ENCODE measurements at regions not wholly inside any gene's neighbourhood (a gene's known extent, or its start where the extent isn't known, plus 50 kb on each side); places are given as distances from the start of the nearest gene placed in this dataset.

DNA sequence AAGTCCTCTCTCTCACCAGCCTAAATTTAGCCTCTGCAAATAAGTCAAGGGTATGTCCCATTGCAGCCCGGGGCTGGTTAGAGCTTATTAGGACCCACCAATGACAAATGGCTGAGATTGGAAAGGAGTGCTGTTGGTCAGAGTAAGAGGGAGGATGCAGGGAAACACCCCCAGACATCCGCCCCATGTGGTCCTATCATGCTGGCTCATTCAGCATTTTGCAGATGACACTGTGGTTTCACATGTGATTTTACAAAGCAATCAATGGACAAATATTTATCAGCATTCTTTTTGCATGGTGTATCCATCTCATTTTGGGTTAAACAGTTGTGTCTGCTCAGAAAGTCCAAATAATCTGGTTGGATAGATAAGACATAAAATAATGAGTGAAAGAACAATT is 152.2 kb upstream of the EXOC2 start:
- Histone ChIP-seq H3K27me3 (no peaks in the 10 kb centered on the region), H3K36me3 (no peaks in the 10 kb centered on the region), H3K4me1 (peaks cover 0 to 12% (median 0%) of the 10 kb centered on the region in 3 donors), H3K27ac (no peak overlapping the region), H3K9me3 (no peaks in the 10 kb centered on the region), H3K4me3 (no peak overlapping the region)
- no peak for TF ChIP-seq POLR2A (IDR thresholded peaks at IDR 0.05)
- TF ChIP-seq EP300 (IDR thresholded peaks at IDR 0.05): no peak
- TF ChIP-seq, protein P1, sequence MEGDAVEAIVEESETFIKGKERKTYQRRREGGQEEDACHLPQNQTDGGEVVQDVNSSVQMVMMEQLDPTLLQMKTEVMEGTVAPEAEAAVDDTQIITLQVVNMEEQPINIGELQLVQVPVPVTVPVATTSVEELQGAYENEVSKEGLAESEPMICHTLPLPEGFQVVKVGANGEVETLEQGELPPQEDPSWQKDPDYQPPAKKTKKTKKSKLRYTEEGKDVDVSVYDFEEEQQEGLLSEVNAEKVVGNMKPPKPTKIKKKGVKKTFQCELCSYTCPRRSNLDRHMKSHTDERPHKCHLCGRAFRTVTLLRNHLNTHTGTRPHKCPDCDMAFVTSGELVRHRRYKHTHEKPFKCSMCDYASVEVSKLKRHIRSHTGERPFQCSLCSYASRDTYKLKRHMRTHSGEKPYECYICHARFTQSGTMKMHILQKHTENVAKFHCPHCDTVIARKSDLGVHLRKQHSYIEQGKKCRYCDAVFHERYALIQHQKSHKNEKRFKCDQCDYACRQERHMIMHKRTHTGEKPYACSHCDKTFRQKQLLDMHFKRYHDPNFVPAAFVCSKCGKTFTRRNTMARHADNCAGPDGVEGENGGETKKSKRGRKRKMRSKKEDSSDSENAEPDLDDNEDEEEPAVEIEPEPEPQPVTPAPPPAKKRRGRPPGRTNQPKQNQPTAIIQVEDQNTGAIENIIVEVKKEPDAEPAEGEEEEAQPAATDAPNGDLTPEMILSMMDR (IDR thresholded peaks at IDR 0.05): no peak
- TF ChIP-seq POLR2AphosphoS5 (IDR thresholded peaks at IDR 0.05): no peak
- ATAC-seq: no peak
- WGBS, 2 donors (ENCODE audit: low coverage in 1 of 2): 86 to 100% methylated on average over 2 of the region's 2 CpGs

DNA sequence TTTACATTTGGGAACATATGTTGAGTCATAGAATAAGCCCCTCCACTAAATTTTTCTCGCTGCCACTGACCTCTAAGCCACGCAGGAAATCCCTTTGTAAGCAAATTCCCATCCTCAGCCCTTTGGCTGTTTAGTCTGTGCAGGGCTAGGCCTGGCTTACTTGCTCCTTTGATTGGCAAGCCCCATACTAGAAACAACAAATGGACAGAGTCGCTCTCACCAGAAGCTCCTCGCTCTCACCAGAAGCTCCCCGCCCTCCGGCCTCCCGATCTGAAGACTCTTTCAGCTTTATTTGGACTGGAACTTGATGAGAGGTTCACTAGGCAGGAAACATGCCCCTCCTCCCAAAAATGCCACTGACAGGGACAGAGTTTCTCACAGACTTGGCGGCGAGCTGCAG is 149.2 kb upstream of the EXOC2 start:
- TF ChIP-seq POLR2A (IDR thresholded peaks at IDR 0.05) (no peak), EP300 (IDR thresholded peaks at IDR 0.05) (no peak), POLR2AphosphoS5 (IDR thresholded peaks at IDR 0.05) (no peak)
- TF ChIP-seq, protein P1 (IDR thresholded peaks at IDR 0.05): no peak
- Histone ChIP-seq H3K27me3 (no peaks in the 10 kb centered on the region), H3K36me3 (no peaks in the 10 kb centered on the region), H3K9me3 (no peaks in the 10 kb centered on the region), H3K27ac (peak overlapping the region in 2 of 4 donors; percentile 30 to 38), H3K4me3 (no peak overlapping the region), H3K4me1 (peaks cover 0 to 16% (median 0%) of the 10 kb centered on the region in 3 donors)
- WGBS, 2 donors (ENCODE audit: low coverage in 1 of 2): 14 to 30% methylated on average over 3 to 9 of the region's 9 CpGs
- ATAC-seq: peak; percentile 55

GRCh38 chr6:841569-841968 is 148.6 kb upstream of the EXOC2 start:
- Histone ChIP-seq H3K36me3 (no peaks in the 10 kb centered on the region), H3K27me3 (no peaks in the 10 kb centered on the region), H3K9me3 (no peaks in the 10 kb centered on the region), H3K4me1 (peaks cover 0 to 22% (median 0%) of the 10 kb centered on the region in 3 donors), H3K4me3 (no peak overlapping the region), H3K27ac (peak overlapping the region in 2 of 4 donors; percentile 30 to 38)
- WGBS, 2 donors (ENCODE audit: low coverage in 1 of 2): 65 to 83% methylated on average over 5 of the region's 6 CpGs
- no peak for ATAC-seq
- TF ChIP-seq POLR2A (IDR thresholded peaks at IDR 0.05) (no peak), EP300 (IDR thresholded peaks at IDR 0.05) (no peak), POLR2AphosphoS5 (IDR thresholded peaks at IDR 0.05) (no peak)
- TF ChIP-seq, protein P1 (IDR thresholded peaks at IDR 0.05): no peak

- TF ChIP-seq, protein P1 (IDR thresholded peaks at IDR 0.05): no peak
- TF ChIP-seq POLR2A (IDR thresholded peaks at IDR 0.05) (no peak), EP300 (IDR thresholded peaks at IDR 0.05) (no peak), POLR2AphosphoS5 (IDR thresholded peaks at IDR 0.05) (no peak)
- H3K36me3 ChIP-seq: no peaks in the 10 kb centered on the region
- WGBS, 2 donors (ENCODE audit: low coverage in 1 of 2): 100% methylated on average over 2 of the region's 2 CpGs
- H3K27ac ChIP-seq: no peak overlapping the region
- no peaks in the 10 kb centered on the region for H3K27me3 ChIP-seq
- H3K9me3 ChIP-seq: no peaks in the 10 kb centered on the region
- ATAC-seq: no peak
- no peak overlapping the region for H3K4me3 ChIP-seq
- H3K4me1 ChIP-seq: peaks cover 0 to 43% (median 0%) of the 10 kb centered on the region in 3 donors
Observed at GRCh38 chr6:839201-839600, 146.3 kb upstream of the EXOC2 start.

DNA sequence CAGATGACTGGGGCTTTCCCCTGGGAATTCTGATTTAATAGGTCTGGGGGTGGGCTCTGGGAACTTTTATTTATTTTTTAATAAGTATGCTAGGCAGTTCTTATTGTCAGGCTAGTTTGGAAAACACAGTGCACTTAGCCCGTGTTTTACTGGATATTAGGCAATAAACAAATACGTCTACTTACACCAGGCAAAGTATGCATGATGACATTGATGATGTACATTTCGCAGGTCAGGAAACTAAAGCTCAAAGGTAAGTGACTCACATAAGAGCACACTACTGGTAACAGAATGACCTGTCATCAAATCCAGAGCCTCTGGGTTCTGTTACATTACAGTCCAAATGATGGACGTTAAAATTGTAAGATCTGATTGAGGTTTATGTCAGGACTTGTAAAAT is 144.4 kb upstream of the EXOC2 start:
- H3K9me3 ChIP-seq: no peaks in the 10 kb centered on the region
- H3K36me3 ChIP-seq: no peaks in the 10 kb centered on the region
- H3K27me3 ChIP-seq: no peaks in the 10 kb centered on the region
- peaks cover 0 to 39% (median 0%) of the 10 kb centered on the region in 3 donors for H3K4me1 ChIP-seq
- H3K4me3 ChIP-seq: no peak overlapping the region
- TF ChIP-seq EP300 (IDR thresholded peaks at IDR 0.05) (no peak), POLR2A (IDR thresholded peaks at IDR 0.05) (no peak), POLR2AphosphoS5 (IDR thresholded peaks at IDR 0.05) (no peak)
- TF ChIP-seq, protein P1 (IDR thresholded peaks at IDR 0.05): no peak
- ATAC-seq: no peak
- H3K27ac ChIP-seq: no peak overlapping the region
- WGBS, 2 donors (ENCODE audit: low coverage in 1 of 2): 84 to 85% methylated on average over 3 to 4 of the region's 4 CpGs
